Hepatocyte (in vitro differentiated cells): ENCODE measurements at regions not wholly inside any gene's neighbourhood (a gene's known extent, or its start where the extent isn't known, plus 50 kb on each side); places are given as distances from the start of the nearest gene placed in this dataset.

Experiments
- DNase-seq: peaks from one replicate; pipeline ENCODE4 v3.0.0-alpha.2; 2016; ENCODE audit warnings: low spot score
- H2AFZ ChIP-seq: fragments of 200-600 bp; sonication (generic); 2 replicates; pipeline ENCODE4 v1.6.0; 2016; ENCODE audit warnings: antibody characterized with exemption, mild to moderate bottlenecking
- H3K27ac ChIP-seq: fragments of 200-600 bp; sonication (generic); 2 replicates; pipeline ENCODE4 v1.5.1; 2016; ENCODE audit warnings: mild to moderate bottlenecking
- H3K27me3 ChIP-seq: fragments of 200-600 bp; sonication (generic); 2 replicates; pipeline ENCODE4 v1.6.1; 2016
- H3K36me3 ChIP-seq: fragments of 200-600 bp; sonication (generic); replicated peaks from 2 replicates; pipeline ENCODE4 v1.5.1; 2016; ENCODE audit warnings: low read depth; ENCODE audit not compliant: insufficient read depth
- H3K4me1 ChIP-seq: fragments of 200-600 bp; sonication (generic); 2 replicates; pipeline ENCODE4 v1.5.1; 2016; ENCODE audit warnings: mild to moderate bottlenecking, moderate library complexity; ENCODE audit not compliant: insufficient read depth
- H3K4me2 ChIP-seq: fragments of 200-600 bp; sonication (generic); 2 replicates; pipeline ENCODE4 v1.6.0; 2016
- H3K4me3 ChIP-seq: fragments of 200-600 bp; sonication (generic); 2 replicates; pipeline ENCODE4 v1.5.1; 2016; ENCODE audit warnings: mild to moderate bottlenecking
- H3K79me2 ChIP-seq: fragments of 200-600 bp; sonication (generic); 2 replicates; pipeline ENCODE4 v1.6.0; 2017; ENCODE audit warnings: mild to moderate bottlenecking
- H3K9me2 ChIP-seq: fragments of 200-600 bp; sonication (generic); replicated peaks from 2 replicates; pipeline ENCODE4 v1.6.0; 2017; ENCODE audit warnings: mild to moderate bottlenecking; ENCODE audit not compliant: insufficient read depth
- H3K9me3 ChIP-seq: fragments of 200-600 bp; sonication (generic); 2 replicates; pipeline ENCODE4 v1.5.1; 2016; ENCODE audit warnings: low read depth, mild to moderate bottlenecking
- H4K20me1 ChIP-seq: fragments of 200-600 bp; sonication (generic); 2 replicates; pipeline ENCODE4 v1.6.0; 2016; ENCODE audit warnings: mild to moderate bottlenecking; ENCODE audit not compliant: insufficient read depth, poor library complexity, severe bottlenecking
- CTCF ChIP-seq: fragments of 200-600 bp; sonication (generic); IDR thresholded peaks from 2 replicates; pipeline ENCODE4 v1.5.1; 2016; ENCODE audit warnings: antibody characterized with exemption, mild to moderate bottlenecking; ENCODE audit not compliant: poor library complexity
- EZH2 ChIP-seq: fragments of 200-600 bp; sonication (generic); IDR thresholded peaks from 2 replicates; pipeline ENCODE4 v1.6.1; 2016; ENCODE audit warnings: antibody characterized with exemption, mild to moderate bottlenecking, borderline replicate concordance
- EZH2phosphoT487 ChIP-seq: fragments of 200-600 bp; sonication (generic); IDR thresholded peaks from one replicate; pipeline ENCODE4 v1.6.1; 2018; ENCODE audit warnings: antibody characterized with exemption, mild to moderate bottlenecking, low read depth, moderate library complexity; ENCODE audit not compliant: unreplicated experiment, severe bottlenecking
- WGBS: methylation state at CpG from one replicate; pipeline ENCODE4 v1.1.6; 2016; ENCODE audit warnings: low lambda C conversion rate; ENCODE audit errors: missing lambda C conversion rate; 5-methylcytosine and 5-hydroxymethylcytosine counted together

GRCh38 chr1:165036403-165036802 is 320.1 kb downstream of the LMX1A start:
- TF ChIP-seq EZH2phosphoT487 = no peak
- TF ChIP-seq CTCF = no peak
- no peak for TF ChIP-seq EZH2
- Histone ChIP-seq H3K4me1 (peaks cover 8% of the 10 kb centered on the region), H3K4me3 (no peak overlapping the region), H3K79me2 (no peaks in the 10 kb centered on the region), H3K4me2 (no peak overlapping the region), H2AFZ (no peak overlapping the region), H3K36me3 (no peaks in the 10 kb centered on the region), H4K20me1 (no peaks in the 10 kb centered on the region), H3K27ac (no peak overlapping the region), H3K27me3 (no peaks in the 10 kb centered on the region), H3K9me3 (no peaks in the 10 kb centered on the region), H3K9me2 (no peaks in the 10 kb centered on the region)
- DNase-seq = no peak
- WGBS = 91% methylated on average over 6 of the region's 6 CpGs

- H3K27ac ChIP-seq = peak overlapping the region; percentile 73
- no peaks in the 10 kb centered on the region for H3K27me3 ChIP-seq
- H3K4me1 ChIP-seq = peaks cover 8% of the 10 kb centered on the region
- H3K79me2 ChIP-seq = no peaks in the 10 kb centered on the region
- TF ChIP-seq CTCF (no peak), EZH2phosphoT487 (no peak)
- no peaks in the 10 kb centered on the region for H3K9me2 ChIP-seq
- H3K4me2 ChIP-seq = no peak overlapping the region
- H3K4me3 ChIP-seq = no peak overlapping the region
- peak overlapping the region; percentile 7 for H2AFZ ChIP-seq
- no peaks in the 10 kb centered on the region for H3K9me3 ChIP-seq
- WGBS = 49% methylated on average over 3 of the region's 3 CpGs
- no peaks in the 10 kb centered on the region for H3K36me3 ChIP-seq
- H4K20me1 ChIP-seq = no peaks in the 10 kb centered on the region
- DNase-seq = peak; percentile 19
Observed at GRCh38 chr1:165034136-165034809, 322.2 kb downstream of the LMX1A start.

GRCh38 chr1:165031001-165031400 is 325.5 kb downstream of the LMX1A start:
- no peaks in the 10 kb centered on the region for H3K36me3 ChIP-seq
- WGBS = 64% methylated on average over 2 of the region's 2 CpGs
- no peaks in the 10 kb centered on the region for H3K27me3 ChIP-seq
- no peak for DNase-seq
- no peaks in the 10 kb centered on the region for H3K79me2 ChIP-seq
- no peak overlapping the region for H3K4me2 ChIP-seq
- H3K4me1 ChIP-seq = peaks cover 8% of the 10 kb centered on the region
- no peaks in the 10 kb centered on the region for H4K20me1 ChIP-seq
- H3K9me3 ChIP-seq = no peaks in the 10 kb centered on the region
- no peak overlapping the region for H3K27ac ChIP-seq
- TF ChIP-seq CTCF (no peak), EZH2 (no peak), EZH2phosphoT487 (no peak)
- H3K9me2 ChIP-seq = no peaks in the 10 kb centered on the region
- no peak overlapping the region for H3K4me3 ChIP-seq
- no peak overlapping the region for H2AFZ ChIP-seq

GRCh38 chr1:165025805-165026204 is 330.7 kb downstream of the LMX1A start:
- no peak overlapping the region for H3K4me3 ChIP-seq
- H3K27me3 ChIP-seq = no peaks in the 10 kb centered on the region
- no peaks in the 10 kb centered on the region for H3K79me2 ChIP-seq
- no peaks in the 10 kb centered on the region for H3K36me3 ChIP-seq
- no peaks in the 10 kb centered on the region for H3K4me1 ChIP-seq
- H3K4me2 ChIP-seq = no peak overlapping the region
- H3K27ac ChIP-seq = no peak overlapping the region
- DNase-seq = no peak
- no peaks in the 10 kb centered on the region for H3K9me2 ChIP-seq
- TF ChIP-seq EZH2 (no peak), CTCF (no peak), EZH2phosphoT487 (no peak)
- no peak overlapping the region for H2AFZ ChIP-seq
- 93% methylated on average over 2 of the region's 2 CpGs for WGBS
- no peaks in the 10 kb centered on the region for H4K20me1 ChIP-seq
- peaks cover 3% of the 10 kb centered on the region for H3K9me3 ChIP-seq
